GM10248 (cell line): ENCODE measurements at regions not wholly inside any gene's neighbourhood (a gene's known extent, or its start where the extent isn't known, plus 50 kb on each side); places are given as distances from the start of the nearest gene placed in this dataset.

Experiments used
- CTCF ChIA-PET: fragments of 300-600 bp; sonication (Branson Sonifier 250); formaldehyde crosslinking; extraction: SDS; loops from one replicate; lab custom pipeline; 2021; ENCODE audit warnings: antibody characterized with exemption; lab: Yijun Ruan, JAX
- POLR2A ChIA-PET: fragments of 350-650 bp; sonication (Branson Sonifier 250); formaldehyde crosslinking; extraction: SDS; loops from one replicate; lab custom pipeline; 2020; ENCODE audit warnings: antibody characterized with exemption; lab: Yijun Ruan, JAX
- DNase-seq: peaks from one replicate; pipeline ENCODE4 v3.0.0; 2012; ENCODE audit errors: extremely low spot score
- CTCF ChIP-seq: IDR thresholded peaks from 2 replicates; pipeline ENCODE4 v1.5.1; 2012; ENCODE audit warnings: mild to moderate bottlenecking, low read depth; ENCODE audit errors: extremely low read depth, missing control alignments, control extremely low read depth

GRCh38 chr14:87108726-87109125, 884.3 kb downstream of the GALC start:
- TF ChIP-seq CTCF: no peak
- POLR2A ChIA-PET: no interaction called here
- CTCF ChIA-PET: no interaction called here
- no peak for DNase-seq

DNA sequence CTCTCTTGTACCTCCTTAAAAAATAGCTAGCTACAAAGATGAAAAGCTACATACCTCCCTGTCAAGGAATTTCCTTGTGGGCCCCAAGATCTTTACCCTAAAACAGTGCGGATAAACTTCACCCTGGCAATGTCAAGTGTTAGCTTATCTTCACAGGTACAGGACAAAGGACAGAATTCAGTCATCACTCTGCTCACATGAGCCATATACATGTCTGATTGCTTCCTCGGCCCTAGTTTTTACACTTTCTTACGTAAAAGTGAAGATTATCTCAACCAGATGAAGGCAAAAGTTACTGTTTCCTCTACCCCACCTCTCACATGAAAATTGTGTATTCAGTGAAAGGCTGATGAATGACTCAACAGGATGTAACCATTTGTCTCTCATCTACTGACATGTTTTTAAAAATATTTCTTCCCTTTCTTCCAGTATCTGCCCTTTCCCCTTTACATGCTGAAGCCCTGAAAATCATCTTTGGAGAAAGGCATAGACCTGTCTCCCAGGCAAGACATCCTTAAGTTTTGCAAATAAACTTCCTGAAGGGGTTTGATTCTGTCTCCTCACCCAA, 890.1 kb downstream of the GALC start:
- POLR2A ChIA-PET: no interaction called here
- no peak for TF ChIP-seq CTCF
- DNase-seq: no peak
- CTCF ChIA-PET: no interaction called here

- no peak for TF ChIP-seq CTCF
- CTCF ChIA-PET: no interaction called here
- POLR2A ChIA-PET: no interaction called here
- DNase-seq: no peak
Measured at GRCh38 chr14:87097015-87097414, 896.0 kb downstream of the GALC start.

- TF ChIP-seq CTCF: no peak
- ChIA-PET POLR2A (no interaction called here), CTCF (interaction anchor here (0.9 to 1.3 kb wide), 2 partner anchors 19 to 20 kb away, joined by 3 read pairs; no protein-coding TSS in a partner anchor)
- DNase-seq: no peak
Measured at GRCh38 chr14:87094913-87095312, 898.1 kb downstream of the GALC start.

GRCh38 chr14:87088588-87088987, 904.4 kb downstream of the GALC start:
- no peak for DNase-seq
- ChIA-PET POLR2A (no interaction called here), CTCF (no interaction called here)
- TF ChIP-seq CTCF: no peak

DNA sequence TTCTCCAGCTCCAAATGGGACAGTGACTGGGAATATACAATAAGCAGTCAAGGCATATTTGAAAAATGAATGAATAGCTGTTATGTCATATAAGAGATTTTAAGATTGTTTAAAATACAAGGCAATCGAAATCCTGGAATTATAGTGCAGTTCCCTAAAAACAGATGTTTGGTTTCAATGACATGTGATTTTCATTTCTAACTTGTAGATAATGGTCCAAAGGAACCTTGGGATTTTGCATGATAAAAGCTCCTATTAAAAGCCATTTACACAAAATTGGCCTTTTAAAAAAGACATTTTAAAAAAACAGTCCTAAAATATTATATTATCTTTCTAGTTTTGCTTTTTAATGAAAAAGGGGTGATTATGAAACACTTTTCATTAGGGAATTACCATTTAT, 905.1 kb downstream of the GALC start:
- CTCF ChIA-PET: interaction anchor here (1.5 kb wide), 1 partner anchor 36 kb away, joined by 3 read pairs; no protein-coding TSS in a partner anchor
- POLR2A ChIA-PET: no interaction called here
- DNase-seq: no peak

More for the DNA sequence above, 905.1 kb downstream of the GALC start:
- TF ChIP-seq CTCF: no peak
